Keratinocyte (primary cell): ENCODE measurements at regions not wholly inside any gene's neighbourhood (a gene's known extent, or its start where the extent isn't known, plus 50 kb on each side); places are given as distances from the start of the nearest gene placed in this dataset.

ENCODE experiments used
- CTCF ChIP-seq, 3 experiments: IDR thresholded peaks in 1 of 3; conservative IDR thresholded peaks in 1 of 3; optimal IDR thresholded peaks in 1 of 3; 2 replicates in 2 of 3; 3 replicates in 1 of 3; pipeline versions ENCODE3 to v1.5.1; 2011; ENCODE audit warnings: low read length in 3 of 3, mild to moderate bottlenecking in 3 of 3, moderate library complexity in 2 of 3, control low read depth in 1 of 3, inconsistent platforms in 1 of 3; ENCODE audit not compliant: insufficient read depth in 2 of 3; ENCODE audit errors: extremely low read depth in 1 of 3
- EZH2 ChIP-seq: IDR thresholded peaks from one replicate; pipeline ENCODE4 v1.6.1; 2012; ENCODE audit warnings: inconsistent platforms, mild to moderate bottlenecking, low read length, moderate library complexity

GRCh38 chr6:167211295-167211648 is 53.5 kb upstream of the GPR31 start:
- TF ChIP-seq CTCF (optimal IDR thresholded peaks at IDR 0.05 in 1 of 3, IDR thresholded peaks at IDR 0.05 in 1 of 3, conservative IDR thresholded peaks at IDR 0.05 in 1 of 3; ENCODE audit: extremely low read depth in 1 of 3, insufficient read depth in 2 of 3, low read length in 3 of 3) (no peak), EZH2 (no peak)
